ENCODE measurements at regions not wholly inside any gene's neighbourhood (a gene's known extent, or its start where the extent isn't known, plus 50 kb on each side); places are given as distances from the start of the nearest gene placed in this dataset.

DNA sequence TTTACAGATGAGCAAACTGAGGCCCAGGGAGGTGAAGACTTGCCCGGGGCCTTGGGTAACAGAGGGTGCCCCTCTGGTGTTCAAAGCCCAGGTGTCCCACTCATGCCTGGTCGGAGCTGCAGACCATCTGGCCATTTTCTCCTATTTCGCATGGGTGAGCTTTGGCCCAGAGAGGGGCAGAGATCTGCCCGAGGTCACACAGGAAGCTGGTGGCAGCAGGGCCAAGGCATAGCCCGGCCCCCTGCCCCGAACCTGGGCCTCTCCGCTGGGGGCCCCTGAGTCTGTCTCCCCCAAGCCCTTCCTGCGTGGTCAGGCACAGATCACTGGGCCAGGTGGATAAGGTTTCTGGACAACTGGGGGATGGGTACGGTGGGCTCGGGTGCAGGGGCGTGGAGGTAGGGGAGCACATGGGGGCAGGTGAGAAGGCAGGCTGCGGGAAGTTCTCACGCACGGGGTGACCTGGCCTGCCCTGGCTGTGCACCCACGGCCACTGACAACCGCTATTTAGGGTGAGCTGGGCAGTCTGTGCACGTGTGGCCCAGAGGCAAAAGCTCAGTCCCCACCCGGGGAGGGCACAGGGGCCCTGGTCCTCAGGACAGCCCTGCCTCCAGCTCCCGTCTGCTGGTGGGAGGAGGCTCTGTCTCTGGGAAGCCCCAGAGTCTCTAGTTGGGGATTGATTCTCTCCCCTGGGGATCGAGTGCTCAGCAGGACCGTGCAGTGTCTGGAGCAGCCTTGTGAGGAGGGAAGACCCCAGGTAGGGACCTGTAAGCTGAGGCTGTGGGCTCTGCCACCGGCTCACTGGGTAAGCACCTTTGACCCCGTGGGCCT is 68.6 kb downstream of the UNCX start:
- no peak for TF ChIP-seq POLR2A (IDR thresholded peaks at IDR 0.05)
- TF ChIP-seq, protein P1, sequence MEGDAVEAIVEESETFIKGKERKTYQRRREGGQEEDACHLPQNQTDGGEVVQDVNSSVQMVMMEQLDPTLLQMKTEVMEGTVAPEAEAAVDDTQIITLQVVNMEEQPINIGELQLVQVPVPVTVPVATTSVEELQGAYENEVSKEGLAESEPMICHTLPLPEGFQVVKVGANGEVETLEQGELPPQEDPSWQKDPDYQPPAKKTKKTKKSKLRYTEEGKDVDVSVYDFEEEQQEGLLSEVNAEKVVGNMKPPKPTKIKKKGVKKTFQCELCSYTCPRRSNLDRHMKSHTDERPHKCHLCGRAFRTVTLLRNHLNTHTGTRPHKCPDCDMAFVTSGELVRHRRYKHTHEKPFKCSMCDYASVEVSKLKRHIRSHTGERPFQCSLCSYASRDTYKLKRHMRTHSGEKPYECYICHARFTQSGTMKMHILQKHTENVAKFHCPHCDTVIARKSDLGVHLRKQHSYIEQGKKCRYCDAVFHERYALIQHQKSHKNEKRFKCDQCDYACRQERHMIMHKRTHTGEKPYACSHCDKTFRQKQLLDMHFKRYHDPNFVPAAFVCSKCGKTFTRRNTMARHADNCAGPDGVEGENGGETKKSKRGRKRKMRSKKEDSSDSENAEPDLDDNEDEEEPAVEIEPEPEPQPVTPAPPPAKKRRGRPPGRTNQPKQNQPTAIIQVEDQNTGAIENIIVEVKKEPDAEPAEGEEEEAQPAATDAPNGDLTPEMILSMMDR (IDR thresholded peaks at IDR 0.05) = no peak

Data from gastroesophageal sphincter (tissue), 3 donors.